Effector memory CD4-positive, alpha-beta T cell (primary cell): ENCODE measurements at regions not wholly inside any gene's neighbourhood (a gene's known extent, or its start where the extent isn't known, plus 50 kb on each side); places are given as distances from the start of the nearest gene placed in this dataset.

ENCODE experiments used
- DNase-seq, 3 donors: peaks; one replicate each; pipeline ENCODE4 v3.0.0-alpha.2; 2020
- H3K27ac ChIP-seq: 2 replicates; pipeline ENCODE4 v1.7.0; 2013; ENCODE audit warnings: mild to moderate bottlenecking, low read length, moderate library complexity; ENCODE audit not compliant: insufficient read depth, poor library complexity, severe bottlenecking
- H3K27me3 ChIP-seq: replicated peaks from 2 replicates; pipeline ENCODE4 v1.7.0; 2013; ENCODE audit warnings: mild to moderate bottlenecking, low read length; ENCODE audit not compliant: insufficient read depth, control insufficient read depth, poor library complexity, severe bottlenecking
- H3K36me3 ChIP-seq: 2 replicates; pipeline ENCODE4 v1.7.0; 2013; ENCODE audit warnings: mild to moderate bottlenecking, low read length, moderate library complexity; ENCODE audit not compliant: control insufficient read depth, insufficient read depth
- H3K4me1 ChIP-seq: 2 replicates; pipeline ENCODE4 v1.7.0; 2013; ENCODE audit warnings: low read length, mild to moderate bottlenecking; ENCODE audit not compliant: control insufficient read depth, insufficient read depth, poor library complexity, severe bottlenecking
- H3K4me3 ChIP-seq: 2 replicates; pipeline ENCODE4 v1.7.0; 2013; ENCODE audit warnings: low read length, low read depth, mild to moderate bottlenecking; ENCODE audit not compliant: insufficient read depth, poor library complexity, severe bottlenecking
- H3K9me3 ChIP-seq: 2 replicates; pipeline ENCODE4 v1.7.0; 2013; ENCODE audit warnings: mild to moderate bottlenecking, low read length, moderate library complexity; ENCODE audit not compliant: control insufficient read depth

DNA sequence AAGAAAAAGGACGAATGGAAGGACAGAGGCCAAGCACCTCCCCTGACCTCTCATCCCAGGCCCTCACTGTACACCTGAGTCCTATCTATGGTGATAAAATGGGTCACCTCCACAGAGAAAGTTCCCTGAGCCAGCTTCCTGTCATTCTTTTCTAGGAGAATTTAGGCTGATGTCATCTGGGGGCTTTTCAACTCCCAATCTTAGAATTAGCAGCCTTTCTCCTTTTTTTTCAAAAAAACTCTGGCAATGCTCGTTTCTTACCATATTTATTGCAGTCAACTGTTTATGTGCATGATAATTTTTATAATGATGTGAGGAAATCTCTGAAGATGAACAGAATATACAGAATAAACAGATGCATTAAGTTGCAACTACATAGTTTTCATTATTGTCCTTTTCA, 177.6 kb downstream of the SNAPC1 start:
- Histone ChIP-seq H3K36me3 (no peaks in the 10 kb centered on the region), H3K4me1 (no peaks in the 10 kb centered on the region), H3K4me3 (no peak overlapping the region), H3K9me3 (no peaks in the 10 kb centered on the region), H3K27me3 (no peaks in the 10 kb centered on the region), H3K27ac (no peak overlapping the region)
- no peak for DNase-seq

DNA sequence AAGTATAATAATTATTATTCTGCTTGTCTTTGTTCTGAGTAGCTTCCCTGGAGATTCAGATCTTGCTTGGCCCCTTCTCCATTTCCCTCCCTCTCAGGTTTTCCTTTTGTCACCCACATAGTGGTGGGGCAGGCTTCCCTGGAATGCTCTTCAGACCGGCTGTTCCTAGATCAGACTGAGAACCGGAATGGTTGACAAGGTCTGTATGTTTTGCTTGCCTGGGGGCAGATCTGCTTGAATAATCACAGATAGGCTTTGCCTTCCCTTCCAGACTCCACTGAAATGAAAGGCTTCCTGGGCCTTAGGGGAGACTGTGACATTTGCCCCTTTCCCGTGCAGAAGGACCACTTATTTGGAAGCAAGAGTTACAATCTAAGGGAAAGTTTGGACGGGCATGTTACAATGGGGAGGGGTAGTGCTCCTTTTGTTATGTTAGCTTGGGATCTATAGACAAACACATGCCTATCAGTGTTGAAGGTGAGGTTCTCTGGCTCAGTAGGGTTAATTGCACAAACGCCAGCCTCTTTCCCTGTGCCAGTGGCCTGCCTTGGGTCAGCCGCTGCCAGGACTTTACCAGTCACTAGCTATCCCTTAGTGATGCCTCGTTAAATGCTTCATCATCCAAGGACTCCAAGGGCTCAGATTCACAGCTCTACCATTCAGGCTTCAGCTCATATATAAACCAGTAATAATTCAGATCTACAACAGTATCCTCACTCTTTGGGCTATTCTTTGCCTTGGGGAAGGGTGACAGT, 178.6 kb downstream of the SNAPC1 start:
- H3K4me3 ChIP-seq: no peak overlapping the region
- H3K9me3 ChIP-seq: no peaks in the 10 kb centered on the region
- H3K4me1 ChIP-seq: no peaks in the 10 kb centered on the region
- H3K27ac ChIP-seq: no peak overlapping the region
- DNase-seq: no peak
- no peaks in the 10 kb centered on the region for H3K27me3 ChIP-seq
- no peaks in the 10 kb centered on the region for H3K36me3 ChIP-seq

DNA sequence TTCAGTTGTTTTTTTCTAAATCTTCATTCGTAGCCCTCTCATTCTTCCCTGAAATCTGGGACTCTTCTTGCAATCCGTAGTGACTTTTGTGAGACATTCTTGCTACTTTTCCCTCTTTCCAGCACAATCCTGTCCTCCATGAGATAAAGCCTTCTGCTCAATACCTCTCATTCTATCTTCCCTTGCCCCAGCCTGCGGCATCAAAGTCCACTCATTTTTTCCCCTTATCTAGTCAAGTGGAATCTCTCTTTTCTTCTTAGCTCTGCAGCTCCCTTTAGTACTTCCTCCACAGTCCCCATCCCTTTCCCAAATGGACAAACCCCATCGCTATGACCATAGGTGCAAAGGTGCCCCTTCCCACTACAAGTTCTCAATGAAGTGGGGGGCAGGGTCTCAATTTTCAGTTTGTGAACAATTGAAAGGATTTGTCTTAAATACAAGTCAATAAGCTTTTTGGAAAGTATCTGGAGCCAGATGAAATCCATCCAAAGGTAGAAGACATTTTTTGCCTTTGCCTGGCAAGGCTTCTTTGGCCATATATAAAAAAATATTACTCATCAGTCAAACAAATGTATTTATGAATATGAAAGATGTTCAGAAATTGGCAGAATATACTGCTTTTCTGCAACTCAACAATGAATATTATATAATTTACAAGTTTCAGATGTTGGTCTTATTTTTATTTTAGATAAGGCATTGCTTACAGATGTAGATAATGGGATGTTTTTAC, 179.4 kb downstream of the SNAPC1 start:
- no peaks in the 10 kb centered on the region for H3K27me3 ChIP-seq
- H3K36me3 ChIP-seq: no peaks in the 10 kb centered on the region
- no peak for DNase-seq
- H3K9me3 ChIP-seq: no peaks in the 10 kb centered on the region
- no peaks in the 10 kb centered on the region for H3K4me1 ChIP-seq
- no peak overlapping the region for H3K27ac ChIP-seq
- H3K4me3 ChIP-seq: no peak overlapping the region

DNA sequence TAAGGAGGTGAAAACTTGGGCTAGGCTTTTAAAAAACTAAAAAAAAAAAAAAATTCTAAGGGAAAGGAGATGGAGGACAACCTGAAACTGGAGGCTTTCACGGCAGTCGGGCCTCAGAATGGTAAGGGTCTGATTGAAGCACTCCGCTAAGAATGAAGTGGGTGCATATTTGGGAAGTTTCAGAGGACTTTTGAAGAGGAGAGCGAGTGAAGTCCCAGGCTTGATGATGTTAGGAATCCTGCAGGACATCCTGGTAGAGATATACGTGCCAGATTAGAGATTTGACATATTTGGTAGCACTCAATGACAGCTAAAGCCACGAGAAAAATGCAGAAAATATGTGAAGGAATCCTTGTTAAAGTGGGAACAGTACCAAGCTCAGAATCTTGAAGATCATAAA, 186.2 kb downstream of the SNAPC1 start:
- H3K27ac ChIP-seq: no peak overlapping the region
- H3K4me3 ChIP-seq: no peak overlapping the region
- H3K4me1 ChIP-seq: no peaks in the 10 kb centered on the region
- no peaks in the 10 kb centered on the region for H3K27me3 ChIP-seq
- H3K9me3 ChIP-seq: no peaks in the 10 kb centered on the region
- no peaks in the 10 kb centered on the region for H3K36me3 ChIP-seq
- no peak for DNase-seq

DNA sequence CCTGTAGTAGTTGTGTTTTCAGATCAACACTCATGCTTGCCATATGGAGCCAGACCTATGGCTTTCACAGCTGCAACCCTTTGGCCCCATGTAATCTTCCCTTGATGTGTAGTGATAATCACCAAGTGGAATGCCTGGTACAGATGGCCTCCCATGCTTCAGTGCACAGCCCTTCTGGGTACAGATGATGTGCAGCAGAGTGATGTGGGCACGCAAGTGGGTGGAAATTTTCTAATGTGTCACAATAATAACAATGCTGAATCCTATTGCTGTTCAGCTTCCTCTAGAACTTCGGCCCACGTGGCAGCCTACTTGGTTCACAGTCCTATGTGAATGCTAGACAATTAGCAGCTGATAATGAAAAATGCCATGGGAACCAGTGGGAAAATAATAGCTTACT, 188.1 kb downstream of the SNAPC1 start:
- DNase-seq: no peak
- H3K9me3 ChIP-seq: no peaks in the 10 kb centered on the region
- no peak overlapping the region for H3K4me3 ChIP-seq
- H3K36me3 ChIP-seq: no peaks in the 10 kb centered on the region
- H3K27me3 ChIP-seq: no peaks in the 10 kb centered on the region
- H3K27ac ChIP-seq: no peak overlapping the region
- no peaks in the 10 kb centered on the region for H3K4me1 ChIP-seq

DNA sequence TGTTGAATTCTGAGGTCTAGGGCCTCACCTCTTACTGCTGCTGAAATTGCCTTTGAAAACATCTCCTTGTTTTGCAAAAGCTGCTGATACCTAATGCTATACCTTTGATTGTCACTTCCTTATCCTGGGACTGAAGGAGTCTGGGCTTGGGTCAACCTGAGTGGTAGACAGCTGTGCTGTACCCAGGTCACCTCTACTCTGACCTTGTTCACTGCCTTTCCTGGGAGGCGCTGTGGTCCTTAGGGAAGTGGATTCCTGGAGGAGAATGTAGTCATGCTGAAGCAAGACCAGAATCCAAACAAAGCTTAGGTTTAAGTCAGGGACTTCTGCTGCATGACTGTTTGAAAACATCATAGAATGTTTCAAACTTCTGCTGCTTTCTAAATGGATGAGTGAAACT, 191.4 kb downstream of the SNAPC1 start:
- DNase-seq: no peak

DNA sequence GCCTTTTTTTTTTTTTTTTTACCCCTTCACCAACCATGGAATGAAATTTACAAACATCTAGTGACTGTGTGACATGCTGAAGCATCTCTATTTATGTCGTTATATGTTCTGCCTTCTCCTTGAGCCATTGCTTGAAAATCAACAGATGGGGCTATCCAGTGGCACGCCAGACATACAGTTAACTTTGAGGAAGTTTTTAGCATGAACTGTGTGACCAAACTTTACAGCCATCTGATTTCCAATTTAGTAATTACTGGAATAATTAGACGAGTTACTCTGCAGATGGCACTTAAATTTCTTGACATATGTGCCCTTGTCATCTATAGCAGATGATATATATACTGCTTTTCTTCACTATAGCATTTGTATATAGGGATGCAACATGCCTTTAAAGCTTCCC, 192.1 kb downstream of the SNAPC1 start:
- no peak overlapping the region for H3K4me3 ChIP-seq
- H3K27me3 ChIP-seq: no peaks in the 10 kb centered on the region
- H3K9me3 ChIP-seq: no peaks in the 10 kb centered on the region
- no peak overlapping the region for H3K27ac ChIP-seq
- no peaks in the 10 kb centered on the region for H3K4me1 ChIP-seq
- DNase-seq: no peak
- no peaks in the 10 kb centered on the region for H3K36me3 ChIP-seq

More for the DNA sequence above, 191.4 kb downstream of the SNAPC1 start:
- H3K27me3 ChIP-seq: no peaks in the 10 kb centered on the region
- H3K4me1 ChIP-seq: no peaks in the 10 kb centered on the region
- no peaks in the 10 kb centered on the region for H3K9me3 ChIP-seq
- H3K36me3 ChIP-seq: no peaks in the 10 kb centered on the region
- no peak overlapping the region for H3K27ac ChIP-seq
- H3K4me3 ChIP-seq: no peak overlapping the region

DNA sequence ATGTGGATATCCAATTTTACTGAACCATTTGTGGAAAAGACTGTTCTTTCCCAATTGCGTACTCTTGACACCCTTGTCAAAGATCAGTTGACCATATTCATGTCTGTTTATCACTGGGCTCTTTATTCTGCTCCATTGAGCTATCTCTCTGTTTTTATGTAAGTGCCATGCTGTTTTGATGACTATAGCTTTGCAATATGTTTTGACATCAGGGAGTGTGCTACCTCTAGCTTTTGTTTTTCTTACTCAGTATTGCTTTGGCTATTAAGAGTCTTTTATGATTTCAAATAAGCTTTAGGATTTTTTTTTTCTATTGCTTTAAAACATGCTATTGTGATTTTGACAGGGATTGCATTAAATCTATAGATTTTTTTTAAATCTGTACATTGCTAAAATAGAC, 194.3 kb downstream of the SNAPC1 start:
- Histone ChIP-seq H3K27me3 (no peaks in the 10 kb centered on the region), H3K27ac (no peak overlapping the region), H3K9me3 (no peaks in the 10 kb centered on the region), H3K4me1 (no peaks in the 10 kb centered on the region), H3K36me3 (no peaks in the 10 kb centered on the region), H3K4me3 (no peak overlapping the region)
- no peak for DNase-seq

DNA sequence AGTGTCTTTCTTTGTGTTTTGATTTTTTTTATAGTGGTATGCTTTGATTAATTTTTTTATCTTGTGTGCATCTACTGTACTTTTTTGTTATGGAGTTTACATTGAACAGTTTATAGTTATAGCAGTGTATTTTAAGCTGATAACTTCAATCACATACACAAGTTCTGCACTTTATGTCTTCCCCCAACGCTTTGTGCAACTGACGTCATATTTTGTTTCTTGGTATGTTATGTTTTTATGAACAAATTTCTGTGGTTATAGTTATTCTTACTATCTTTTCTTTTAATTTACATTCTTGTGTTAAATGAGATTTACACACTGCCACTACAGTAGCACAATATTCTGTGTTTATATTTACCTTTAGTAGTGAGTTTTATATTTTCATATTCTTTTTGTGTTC, 197.1 kb downstream of the SNAPC1 start:
- Histone ChIP-seq H3K36me3 (no peaks in the 10 kb centered on the region), H3K9me3 (no peaks in the 10 kb centered on the region), H3K27ac (no peak overlapping the region), H3K4me3 (no peak overlapping the region), H3K4me1 (no peaks in the 10 kb centered on the region), H3K27me3 (no peaks in the 10 kb centered on the region)
- DNase-seq: no peak

DNA sequence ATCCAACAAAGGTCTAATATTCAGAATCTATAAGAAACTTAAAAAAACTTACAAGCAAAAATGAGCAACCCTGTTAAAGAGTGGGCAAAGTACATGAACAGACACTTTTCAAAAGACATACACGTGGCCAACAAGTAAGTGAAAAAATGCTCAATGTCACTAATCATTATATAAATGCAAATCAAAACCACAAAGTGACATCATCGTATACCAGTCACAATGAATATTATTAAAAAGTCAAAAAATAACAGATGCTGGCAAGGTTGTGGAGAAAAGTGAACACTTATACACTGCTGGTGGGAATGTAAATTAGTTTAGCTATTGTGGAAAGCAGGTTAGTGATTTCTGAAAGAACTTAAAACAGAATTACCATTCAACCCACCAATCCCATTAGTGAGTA, 199.1 kb downstream of the SNAPC1 start:
- no peak for DNase-seq
- no peaks in the 10 kb centered on the region for H3K4me1 ChIP-seq
- no peaks in the 10 kb centered on the region for H3K27me3 ChIP-seq
- no peaks in the 10 kb centered on the region for H3K9me3 ChIP-seq
- H3K27ac ChIP-seq: no peak overlapping the region
- H3K36me3 ChIP-seq: no peaks in the 10 kb centered on the region
- no peak overlapping the region for H3K4me3 ChIP-seq
